HG03432 (cell line): ENCODE measurements at regions not wholly inside any gene's neighbourhood (a gene's known extent, or its start where the extent isn't known, plus 50 kb on each side); places are given as distances from the start of the nearest gene placed in this dataset.

Experiments
- ATAC-seq: cut with Tn5 transposase; IDR thresholded peaks from one replicate; pipeline ENCODE4 v1.9.1; 2021; ENCODE audit warnings: mild to moderate bottlenecking, moderate library complexity; ENCODE audit not compliant: unreplicated experiment

DNA sequence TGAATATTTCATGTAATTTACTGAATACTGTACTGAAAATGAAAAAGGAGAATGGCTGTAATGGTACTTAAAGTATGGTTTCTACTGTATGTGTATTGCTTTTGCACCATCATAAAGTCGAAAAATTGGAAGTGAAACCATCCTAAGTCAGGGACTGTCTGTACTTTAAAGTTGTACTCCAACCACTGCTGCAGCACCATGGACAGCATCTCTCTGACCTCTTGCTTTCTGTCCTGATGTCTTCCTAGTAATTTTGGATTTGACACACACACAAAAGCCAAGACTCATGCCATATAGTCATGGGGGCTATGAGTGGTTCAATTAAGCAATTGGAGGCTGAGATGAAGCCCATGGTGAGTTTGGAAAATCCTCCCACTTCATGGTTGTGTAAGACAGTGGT, 256.3 kb upstream of the PKDCC start:
- no peak for ATAC-seq

DNA sequence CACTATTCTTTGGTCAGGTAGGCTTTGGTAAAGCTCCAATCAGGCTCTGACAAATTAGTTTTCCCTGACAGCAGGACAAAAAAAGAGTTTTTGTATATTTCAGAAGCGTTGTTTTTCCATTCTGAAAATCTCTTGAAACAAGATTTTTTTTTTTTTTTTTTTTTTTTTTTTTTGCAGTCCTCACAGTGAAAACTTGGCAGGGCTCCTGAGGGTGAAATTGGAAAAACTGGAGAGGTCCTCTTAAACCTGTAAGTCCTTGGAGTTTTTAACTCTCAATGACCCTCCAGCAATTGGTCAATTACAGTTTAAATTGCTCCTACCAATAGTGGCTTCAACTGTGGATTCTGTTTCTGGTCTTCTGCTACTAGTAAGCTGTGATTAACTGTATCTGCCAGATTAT, 244.5 kb upstream of the PKDCC start:
- no peak for ATAC-seq

DNA sequence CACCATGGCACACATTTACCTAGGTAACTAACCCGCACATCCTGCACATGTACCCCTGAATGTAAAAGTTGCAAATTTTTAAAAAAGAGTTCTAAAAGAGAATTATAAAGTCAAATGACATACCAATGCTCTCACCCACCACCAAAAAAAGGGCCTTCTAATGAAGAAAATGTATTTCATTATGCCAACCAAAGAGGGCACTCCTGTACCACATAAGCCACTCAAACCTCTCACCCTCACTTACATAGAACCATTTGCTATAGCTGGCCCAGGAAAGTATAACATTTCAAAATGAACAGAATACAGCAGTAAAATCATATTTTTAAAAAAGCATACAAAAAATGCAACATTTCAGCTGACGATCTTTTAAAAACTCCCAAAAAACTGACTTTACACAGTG, 241.5 kb upstream of the PKDCC start:
- ATAC-seq: no peak

DNA sequence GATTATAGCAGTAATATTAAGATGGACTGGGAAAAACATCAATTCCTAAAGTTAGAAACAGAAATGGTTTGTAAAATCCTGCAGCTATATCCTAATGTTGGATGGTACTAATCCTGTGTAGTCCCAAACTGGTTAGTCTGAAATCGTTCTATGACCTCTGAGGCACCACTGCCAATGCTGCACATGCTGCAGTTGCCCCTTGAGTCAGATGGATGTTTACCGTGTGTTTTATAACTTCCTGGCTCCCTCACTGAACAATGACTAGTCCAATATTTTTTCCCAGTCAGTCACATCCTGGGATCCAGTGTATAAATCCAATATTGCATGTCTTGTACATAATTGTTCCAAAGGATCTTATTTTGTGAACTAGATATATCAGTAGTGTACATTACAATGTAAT, 226.7 kb upstream of the PKDCC start:
- ATAC-seq: no peak

DNA sequence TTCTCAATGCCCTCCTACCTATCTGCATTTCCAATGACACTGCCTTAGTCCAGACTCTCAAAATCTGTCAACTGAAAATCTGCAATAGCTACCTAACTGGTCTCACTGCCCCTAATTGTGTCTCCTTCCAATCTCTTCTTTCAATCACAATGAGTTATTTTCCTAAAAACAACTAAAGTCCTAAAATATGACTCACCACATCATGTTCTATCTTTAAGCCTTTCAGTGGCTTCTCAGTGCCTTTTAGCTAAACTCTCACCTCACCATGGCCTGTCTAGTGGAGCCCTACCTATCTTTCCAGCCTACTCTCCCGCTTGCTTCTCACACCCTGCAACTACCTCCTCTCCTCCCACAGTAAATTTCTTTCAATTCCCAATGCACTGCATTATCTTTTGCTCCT, 220.9 kb upstream of the PKDCC start:
- no peak for ATAC-seq

DNA sequence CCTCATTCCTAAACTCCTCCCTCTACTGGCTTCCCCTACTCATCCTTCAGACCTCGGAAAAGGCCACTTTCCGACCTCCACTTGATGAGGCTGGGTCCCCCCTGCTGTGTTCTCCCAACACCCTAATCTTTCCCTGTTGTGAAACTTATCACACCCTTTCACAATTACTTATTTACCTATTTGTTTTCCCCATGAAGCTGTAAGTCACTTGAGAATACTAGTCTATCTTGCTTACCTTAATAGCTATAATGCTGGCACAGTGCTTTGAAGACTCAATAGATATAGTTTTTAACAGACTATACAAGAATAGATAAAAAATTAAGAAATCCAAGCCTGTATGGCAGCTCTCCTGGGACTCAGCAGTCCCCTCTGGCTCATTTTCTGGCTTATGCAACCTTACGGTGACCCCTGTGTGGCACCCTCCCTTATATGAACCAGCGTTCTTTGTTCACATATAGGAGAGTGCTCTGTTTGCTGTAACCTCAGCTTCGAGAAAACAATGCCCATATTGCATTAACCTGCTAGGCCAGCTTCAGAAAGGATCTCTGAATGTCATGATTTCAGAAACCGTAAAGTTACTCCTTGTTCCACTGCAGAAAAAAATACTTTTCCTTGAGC, 220.4 kb upstream of the PKDCC start:
- ATAC-seq: no peak

DNA sequence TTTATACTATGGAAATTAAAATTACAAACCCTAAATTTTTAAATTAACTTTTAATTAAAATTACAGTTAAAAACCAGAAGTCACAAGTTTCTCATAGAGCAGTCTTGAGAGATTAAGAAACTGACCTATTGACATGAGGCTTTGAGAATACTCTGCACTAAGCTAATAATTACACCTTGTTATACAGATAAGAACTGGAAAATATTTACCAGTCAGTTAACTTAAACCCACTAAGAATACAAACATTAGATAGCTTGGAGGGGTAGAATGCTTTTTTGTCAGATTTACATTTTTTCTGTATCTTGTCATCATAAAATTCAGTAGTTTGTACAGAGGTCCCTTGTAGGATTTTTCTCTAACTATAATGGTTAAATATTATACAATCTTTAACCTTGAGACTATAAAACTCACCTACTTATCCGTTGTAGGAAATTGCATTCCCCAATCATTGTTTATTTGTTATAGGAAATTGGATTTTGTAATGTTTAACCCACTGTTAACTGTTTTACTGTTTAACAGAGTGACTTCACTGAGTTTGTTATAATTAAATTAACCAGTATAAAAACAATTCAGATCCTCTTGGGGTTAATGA, 219.7 kb upstream of the PKDCC start:
- ATAC-seq: no peak

DNA sequence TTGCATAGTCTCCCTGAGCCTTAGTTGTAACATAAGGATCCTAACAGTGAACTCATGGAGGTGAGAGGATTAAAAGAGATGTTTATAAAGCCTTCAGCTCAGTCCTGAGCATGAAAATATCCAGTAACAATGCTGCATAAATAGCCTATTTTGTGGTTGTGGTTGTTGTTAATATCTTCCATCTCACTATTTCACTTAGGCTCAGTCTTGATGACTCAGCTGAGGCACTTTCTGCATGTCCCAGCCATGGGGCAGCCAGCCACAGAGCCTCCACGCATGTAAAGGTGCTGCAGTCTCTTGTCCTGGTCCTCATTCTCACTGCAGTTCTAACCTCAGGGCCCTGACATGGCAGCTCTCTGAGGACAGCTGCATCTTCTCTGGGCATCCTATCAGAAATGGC, 218.8 kb upstream of the PKDCC start:
- no peak for ATAC-seq

DNA sequence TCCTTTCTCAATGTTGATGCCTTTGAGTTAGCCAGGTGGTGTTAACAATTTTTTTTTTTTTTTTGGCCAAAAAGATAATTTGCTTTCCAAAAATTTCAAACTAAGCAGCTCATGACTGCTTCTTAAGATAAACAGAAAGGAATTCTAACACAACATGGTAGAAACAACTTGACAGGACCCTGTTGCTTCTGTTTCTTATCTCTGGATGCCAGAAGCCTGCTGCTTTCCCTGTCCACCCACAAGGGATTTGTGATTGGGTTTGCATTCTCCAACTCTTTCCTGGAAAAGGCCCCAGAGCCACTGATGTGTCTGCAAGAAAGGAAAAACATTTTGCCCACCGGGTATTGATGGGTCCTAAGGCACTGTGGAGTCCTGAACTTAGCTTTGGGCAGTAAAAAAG, 217.2 kb upstream of the PKDCC start:
- no peak for ATAC-seq

DNA sequence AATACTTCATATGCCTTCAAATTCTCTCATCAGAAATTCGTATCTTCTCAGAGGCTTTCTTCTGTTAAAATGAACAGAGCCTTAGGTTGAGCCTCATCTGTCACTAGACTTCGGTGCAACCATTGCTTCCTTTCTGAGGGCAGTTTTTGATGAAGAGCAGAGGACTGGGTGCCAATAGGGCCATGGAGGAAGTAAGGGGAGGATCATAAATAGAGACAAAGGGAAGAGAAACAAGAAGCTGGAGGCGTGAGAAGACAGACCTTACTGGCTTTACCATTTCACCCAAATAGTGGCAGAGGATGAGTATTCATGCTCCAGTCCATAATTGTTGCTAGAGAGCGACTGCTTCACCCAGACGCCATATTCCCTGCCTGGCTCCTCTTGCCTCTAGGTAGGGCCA, 215.6 kb upstream of the PKDCC start:
- ATAC-seq: no peak

DNA sequence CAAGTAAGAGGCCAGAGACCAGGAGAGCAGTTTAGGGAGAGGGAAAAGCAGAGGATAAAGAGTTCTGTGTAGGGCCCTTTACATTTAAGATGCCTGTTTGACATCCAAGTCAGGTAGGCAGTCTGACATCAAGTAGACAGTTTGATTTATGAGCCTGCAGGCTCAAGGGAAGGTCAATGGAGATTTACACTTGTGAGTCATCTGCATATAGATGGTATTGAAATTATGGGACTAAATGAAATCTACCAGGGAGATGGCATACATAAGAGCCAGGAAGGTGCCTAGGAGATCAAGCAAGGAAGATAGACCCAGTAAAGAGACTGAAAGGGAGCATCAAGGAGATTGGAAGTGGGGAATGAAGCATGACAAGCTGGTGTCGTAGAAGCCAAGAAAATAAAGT, 212.4 kb upstream of the PKDCC start:
- no peak for ATAC-seq

DNA sequence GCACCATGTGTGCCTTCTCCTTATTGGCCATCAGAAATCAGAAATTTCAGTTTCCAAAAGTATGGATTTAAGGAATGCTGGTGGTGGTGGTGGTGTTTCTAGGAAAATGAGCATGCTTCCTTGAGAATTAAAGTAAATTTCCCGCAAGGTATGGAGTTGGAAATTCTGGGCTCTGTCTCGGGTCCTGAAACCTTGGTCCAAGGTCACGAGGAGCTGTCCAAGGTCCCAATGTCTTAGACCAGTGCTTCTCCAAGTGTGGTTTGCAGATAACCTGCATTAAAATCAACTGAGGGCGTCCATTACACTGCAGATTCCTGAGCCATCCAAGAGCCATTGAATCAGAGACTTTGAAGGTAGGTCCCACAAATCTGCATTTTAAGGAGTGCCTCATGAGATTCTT, 210.9 kb upstream of the PKDCC start:
- no peak for ATAC-seq

DNA sequence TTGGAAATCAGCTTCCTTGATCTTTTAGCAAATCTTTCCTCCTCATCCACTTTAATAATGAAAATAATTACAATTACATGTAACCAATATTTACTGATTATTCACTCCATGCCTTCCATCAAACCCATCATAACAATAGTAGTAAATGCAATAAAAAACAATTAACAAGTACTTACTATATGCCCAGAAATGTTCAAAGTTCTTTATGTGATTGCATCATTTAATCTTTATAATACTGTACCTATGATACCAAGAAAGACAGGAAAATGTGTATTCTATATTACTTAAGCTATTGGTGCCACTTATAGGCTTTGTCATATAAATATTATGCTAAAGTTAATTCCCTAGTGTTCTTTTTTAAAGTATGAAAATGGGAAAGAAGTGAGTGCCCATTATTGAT, 210.2 kb upstream of the PKDCC start:
- ATAC-seq: no peak

DNA sequence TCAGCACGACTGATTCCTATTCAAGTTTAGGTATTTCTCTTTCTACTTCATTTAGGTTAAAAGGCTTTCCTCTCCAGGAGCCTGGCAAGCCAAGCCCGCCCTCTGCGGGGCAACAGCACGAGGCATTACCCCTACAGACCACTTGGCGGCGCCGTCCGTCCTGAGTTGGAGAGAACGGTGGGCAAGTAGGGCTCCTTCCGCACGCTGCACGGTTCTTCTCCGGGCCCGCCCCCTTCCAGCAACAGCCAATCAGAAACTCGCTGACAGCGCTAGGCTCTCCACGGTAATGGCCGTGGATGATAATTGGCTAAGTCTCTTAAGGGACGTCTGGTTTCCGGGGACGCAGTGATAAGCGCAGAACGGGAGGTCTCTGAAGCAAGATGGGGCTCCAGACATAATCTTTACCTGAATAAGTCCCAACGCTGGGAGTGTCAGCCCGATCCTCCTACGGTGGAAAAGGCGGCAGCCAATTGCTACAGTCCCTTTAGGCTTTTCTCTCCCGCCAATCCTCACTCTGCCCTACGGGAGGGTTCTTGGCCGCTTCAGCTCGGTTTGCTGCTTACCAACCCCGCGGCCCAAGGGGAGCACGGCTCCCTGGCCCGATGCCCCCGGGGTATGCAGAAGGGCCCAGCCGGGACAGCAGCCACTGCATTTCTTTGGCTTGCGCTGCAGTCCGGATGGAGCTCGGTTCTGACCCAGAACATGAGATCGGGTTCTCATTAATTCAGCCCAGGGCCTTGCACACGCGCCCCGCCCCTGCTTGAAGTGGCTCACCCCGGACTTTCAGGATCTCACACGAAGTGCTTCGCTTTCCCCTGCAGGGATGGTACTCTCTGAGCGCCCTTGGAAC, 206.9 kb upstream of the PKDCC start:
- peak; percentile 100 for ATAC-seq

DNA sequence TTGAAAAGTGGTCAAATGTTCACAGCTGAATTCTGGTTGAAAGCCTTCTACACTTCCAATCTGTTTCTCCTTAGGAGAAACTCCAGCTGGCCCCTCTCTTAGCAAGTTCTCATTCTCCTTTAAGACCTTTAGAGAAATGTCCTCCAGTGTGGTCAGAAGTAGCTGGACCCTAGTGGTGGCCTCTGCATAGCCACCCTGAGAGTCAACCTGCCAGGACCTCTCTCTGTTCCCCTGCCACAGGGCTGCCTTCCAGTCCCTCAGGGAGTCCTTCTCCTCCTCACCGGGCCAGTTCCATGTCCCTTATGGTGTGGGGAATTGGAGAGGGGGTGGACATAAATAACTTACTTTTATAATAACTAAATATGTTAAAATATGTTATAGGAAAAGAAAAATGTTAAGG, 200.9 kb upstream of the PKDCC start:
- no peak for ATAC-seq

DNA sequence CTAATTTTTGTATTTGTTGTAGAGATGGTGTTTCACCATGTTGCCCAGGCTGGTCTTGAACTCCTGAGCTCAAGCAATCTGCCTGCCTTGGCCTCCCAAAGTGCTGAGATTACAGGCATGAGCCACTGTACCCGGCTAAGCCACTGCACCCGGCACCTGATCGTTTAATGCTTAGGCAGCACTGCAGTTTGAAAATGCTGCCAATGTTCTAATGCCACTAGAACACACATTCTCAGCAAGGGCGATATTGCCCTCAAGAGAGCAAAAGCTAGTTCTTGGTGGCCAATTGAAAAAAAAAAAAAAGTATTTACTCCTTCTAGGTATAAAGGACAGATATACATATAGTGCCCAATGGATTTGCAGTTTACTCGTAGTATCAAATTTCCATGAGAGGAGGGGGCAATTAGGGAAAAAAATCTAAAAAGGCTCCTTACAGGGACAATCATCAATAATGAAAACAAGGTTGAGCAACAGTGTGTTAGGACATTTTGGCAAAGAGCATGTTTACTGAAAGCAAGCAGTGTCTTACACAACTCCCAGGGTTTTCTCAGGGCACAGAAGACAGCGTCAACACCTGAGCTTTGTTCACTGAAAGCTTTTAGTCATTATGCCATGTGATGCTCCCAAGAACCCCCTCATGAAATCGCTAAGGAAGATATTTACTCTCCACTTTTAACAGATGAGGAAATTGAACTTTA, 199.9 kb upstream of the PKDCC start:
- no peak for ATAC-seq

DNA sequence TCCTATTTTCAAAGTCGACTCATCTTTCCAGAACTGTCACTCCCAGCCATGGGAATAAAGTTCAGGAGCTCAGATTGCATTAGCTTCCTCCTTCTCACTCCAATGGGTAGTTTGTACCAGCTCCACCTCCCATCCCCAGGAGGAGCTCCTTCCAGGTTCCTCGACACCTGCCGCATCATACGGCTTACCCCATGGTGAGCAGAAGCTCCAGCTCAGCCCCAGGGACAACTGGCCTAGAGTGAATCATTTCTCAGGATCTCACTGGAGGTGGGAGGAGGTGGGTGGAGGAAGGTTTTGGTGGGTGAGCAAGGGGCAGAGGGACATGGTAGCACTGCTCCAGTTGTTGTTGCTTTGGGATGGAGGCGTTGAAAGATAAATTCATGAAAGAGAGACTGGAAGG, 196.3 kb upstream of the PKDCC start:
- no peak for ATAC-seq

DNA sequence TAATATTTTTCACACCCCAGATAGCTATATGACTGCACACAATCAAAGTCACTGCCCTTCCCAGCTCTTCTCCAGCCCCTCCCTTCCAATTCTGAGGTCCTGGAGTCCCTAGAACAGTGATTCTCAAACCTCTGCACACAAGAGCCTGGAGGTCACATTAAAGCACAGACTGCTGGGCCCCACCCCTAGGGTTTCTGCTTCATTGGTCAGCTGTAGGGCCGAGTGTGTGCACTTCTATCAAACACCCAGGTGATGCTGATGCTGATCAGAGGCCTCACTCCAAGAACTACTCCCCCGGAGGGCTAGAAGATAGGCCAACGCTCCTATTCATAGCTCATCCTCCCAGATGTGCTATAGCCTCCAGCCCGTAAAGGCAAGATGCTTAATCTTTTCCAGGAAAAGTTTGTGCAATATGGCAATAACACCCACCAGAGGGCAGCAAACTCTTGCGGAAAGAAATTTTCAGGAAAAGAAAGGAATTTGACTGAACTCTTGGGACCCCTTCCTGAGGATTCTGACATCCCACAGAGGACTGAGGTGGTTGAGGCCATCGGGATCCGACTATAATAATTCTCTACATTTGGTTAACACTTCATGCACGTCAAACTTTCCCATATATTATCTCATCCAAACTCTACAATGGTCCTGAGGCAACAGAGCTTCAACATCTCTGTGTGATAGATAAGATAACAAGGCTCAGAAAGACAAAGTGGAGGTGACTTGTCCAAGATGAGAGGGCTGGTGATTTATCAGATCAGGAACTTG, 194.2 kb upstream of the PKDCC start:
- no peak for ATAC-seq

DNA sequence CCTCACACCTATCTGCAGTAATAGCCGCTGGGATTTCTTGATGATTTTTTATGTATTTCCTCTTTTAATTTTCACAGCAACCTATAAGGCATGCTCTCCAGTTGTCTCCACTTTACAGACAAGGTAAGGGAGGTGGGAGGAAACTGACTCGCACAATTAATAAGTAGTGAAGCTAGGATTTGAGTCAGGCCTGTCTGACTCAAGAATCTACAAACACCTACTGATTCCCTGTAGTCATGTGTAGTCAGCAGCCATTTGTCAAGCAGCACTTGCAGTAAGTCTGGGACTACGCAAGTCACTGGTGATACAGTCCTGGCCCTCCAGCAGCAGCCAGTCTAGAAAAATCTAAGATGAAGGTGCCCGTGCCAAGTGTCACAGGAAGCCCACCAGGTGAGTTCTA, 193.6 kb upstream of the PKDCC start:
- no peak for ATAC-seq

DNA sequence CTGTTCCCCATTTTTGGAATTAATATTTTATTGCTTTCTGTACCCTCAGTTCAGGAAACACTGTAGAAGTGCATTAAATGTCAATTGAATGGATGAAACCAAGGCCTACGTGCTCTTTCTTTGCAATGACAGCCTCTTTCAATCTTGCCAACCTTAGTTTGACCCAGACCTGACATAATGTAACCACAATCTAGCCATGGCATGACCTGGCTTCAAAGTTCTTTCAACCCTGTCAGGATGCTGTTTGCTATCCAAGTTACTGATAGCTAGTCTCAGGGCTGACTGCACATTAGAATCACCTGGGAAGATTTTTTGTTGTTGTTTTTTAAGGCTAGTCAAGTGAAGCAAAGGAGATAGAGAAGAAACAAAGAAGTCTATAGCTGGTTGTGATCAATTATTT, 190.9 kb upstream of the PKDCC start:
- no peak for ATAC-seq
